ENCODE measurements at regions not wholly inside any gene's neighbourhood (a gene's known extent, or its start where the extent isn't known, plus 50 kb on each side); places are given as distances from the start of the nearest gene placed in this dataset.

GRCh38 chr14:98489115-98489514 lies 782.9 kb downstream of the BCL11B start:
- no peak for DNase-seq (ENCODE audit: low spot score)

- DNase-seq (ENCODE audit: low spot score), result no peak
Observed at GRCh38 chr14:98494582-98494981, 777.4 kb downstream of the BCL11B start.

- DNase-seq (ENCODE audit: low spot score), result no peak
Observed at GRCh38 chr14:98498019-98498885, 773.7 kb downstream of the BCL11B start.

GRCh38 chr14:98501335-98501734 lies 770.7 kb downstream of the BCL11B start:
- no peak for DNase-seq (ENCODE audit: low spot score)

GRCh38 chr14:98501836-98502235 lies 770.2 kb downstream of the BCL11B start:
- no peak for DNase-seq (ENCODE audit: low spot score)

GRCh38 chr14:98503086-98503815 lies 768.7 kb downstream of the BCL11B start:
- no peak for DNase-seq (ENCODE audit: low spot score)

GRCh38 chr14:98507264-98507663 lies 764.7 kb downstream of the BCL11B start:
- no peak for DNase-seq (ENCODE audit: low spot score)

- no peak for DNase-seq (ENCODE audit: low spot score)
Observed at GRCh38 chr14:98510392-98510791, 761.6 kb downstream of the BCL11B start.

GRCh38 chr14:98512501-98513251 lies 759.3 kb downstream of the BCL11B start:
- DNase-seq (ENCODE audit: low spot score), result no peak

GRCh38 chr14:98513558-98513957 lies 758.4 kb downstream of the BCL11B start:
- DNase-seq (ENCODE audit: low spot score), result no peak

GRCh38 chr14:98514016-98514415 lies 758.0 kb downstream of the BCL11B start:
- no peak for DNase-seq (ENCODE audit: low spot score)

- DNase-seq (ENCODE audit: low spot score), result no peak
Observed at GRCh38 chr14:98536256-98536655, 735.7 kb downstream of the BCL11B start.

- DNase-seq (ENCODE audit: low spot score), result no peak
Observed at GRCh38 chr14:98542316-98542715, 729.7 kb downstream of the BCL11B start.

GRCh38 chr14:98543074-98543473 lies 728.9 kb downstream of the BCL11B start:
- DNase-seq (ENCODE audit: low spot score), result no peak

- DNase-seq (ENCODE audit: low spot score), result no peak
Observed at GRCh38 chr14:98544174-98544573, 727.8 kb downstream of the BCL11B start.

GRCh38 chr14:98545181-98545580 lies 726.8 kb downstream of the BCL11B start:
- no peak for DNase-seq (ENCODE audit: low spot score)

- DNase-seq (ENCODE audit: low spot score), result no peak
Observed at GRCh38 chr14:98548071-98548686, 723.8 kb downstream of the BCL11B start.

GRCh38 chr14:98551028-98551427 lies 721.0 kb downstream of the BCL11B start:
- DNase-seq (ENCODE audit: low spot score), result no peak

- DNase-seq (ENCODE audit: low spot score), result no peak
Observed at GRCh38 chr14:98555440-98555839, 716.6 kb downstream of the BCL11B start.

GRCh38 chr14:98564006-98564405 lies 708.0 kb downstream of the BCL11B start:
- DNase-seq (ENCODE audit: low spot score), result no peak

GRCh38 chr14:98564541-98564940 lies 707.5 kb downstream of the BCL11B start:
- DNase-seq (ENCODE audit: low spot score), result no peak

- DNase-seq (ENCODE audit: low spot score), result no peak
Observed at GRCh38 chr14:98571104-98571503, 700.9 kb downstream of the BCL11B start.
